ENCODE measurements at regions not wholly inside any gene's neighbourhood (a gene's known extent, or its start where the extent isn't known, plus 50 kb on each side); places are given as distances from the start of the nearest gene placed in this dataset.

DNA sequence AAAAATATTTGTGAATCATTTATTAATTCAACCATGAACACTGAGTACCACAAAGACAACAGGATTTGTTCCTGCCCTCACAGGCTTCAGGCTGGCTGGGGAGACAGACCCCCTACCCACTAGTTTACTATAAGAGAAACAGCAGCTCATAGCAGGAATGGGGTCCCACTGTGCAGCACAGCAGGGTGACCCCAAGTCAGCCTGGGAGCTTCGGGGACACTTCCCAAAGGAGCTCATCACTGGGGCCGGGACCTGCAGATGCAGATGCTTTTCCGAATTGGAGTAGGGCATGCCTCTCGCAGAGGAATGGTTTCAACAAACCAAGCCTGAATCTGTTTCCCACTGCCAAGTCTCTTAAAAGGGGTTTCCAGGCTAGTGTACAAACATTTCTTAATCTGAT is 176.2 kb upstream of the PWP1 start:
- TF ChIP-seq, protein P1, sequence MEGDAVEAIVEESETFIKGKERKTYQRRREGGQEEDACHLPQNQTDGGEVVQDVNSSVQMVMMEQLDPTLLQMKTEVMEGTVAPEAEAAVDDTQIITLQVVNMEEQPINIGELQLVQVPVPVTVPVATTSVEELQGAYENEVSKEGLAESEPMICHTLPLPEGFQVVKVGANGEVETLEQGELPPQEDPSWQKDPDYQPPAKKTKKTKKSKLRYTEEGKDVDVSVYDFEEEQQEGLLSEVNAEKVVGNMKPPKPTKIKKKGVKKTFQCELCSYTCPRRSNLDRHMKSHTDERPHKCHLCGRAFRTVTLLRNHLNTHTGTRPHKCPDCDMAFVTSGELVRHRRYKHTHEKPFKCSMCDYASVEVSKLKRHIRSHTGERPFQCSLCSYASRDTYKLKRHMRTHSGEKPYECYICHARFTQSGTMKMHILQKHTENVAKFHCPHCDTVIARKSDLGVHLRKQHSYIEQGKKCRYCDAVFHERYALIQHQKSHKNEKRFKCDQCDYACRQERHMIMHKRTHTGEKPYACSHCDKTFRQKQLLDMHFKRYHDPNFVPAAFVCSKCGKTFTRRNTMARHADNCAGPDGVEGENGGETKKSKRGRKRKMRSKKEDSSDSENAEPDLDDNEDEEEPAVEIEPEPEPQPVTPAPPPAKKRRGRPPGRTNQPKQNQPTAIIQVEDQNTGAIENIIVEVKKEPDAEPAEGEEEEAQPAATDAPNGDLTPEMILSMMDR (conservative IDR thresholded peaks at IDR 0.05), result no peak
- Histone ChIP-seq H4K8ac (replicated peaks; ENCODE audit: insufficient read length, low read depth, low read length) (no peak overlapping the region), H2BK120ac (ENCODE audit: low read depth, low read length, poor library complexity, severe bottlenecking) (no peak overlapping the region), H3K9me3 (ENCODE audit: control insufficient read depth, low read depth, low read length) (no peaks in the 10 kb centered on the region), H4K20me1 (ENCODE audit: control insufficient read depth, insufficient read depth, insufficient read length) (no peaks in the 10 kb centered on the region), H4K5ac (ENCODE audit: insufficient read length, low read depth, low read length) (no peak overlapping the region), H3K14ac (ENCODE audit: insufficient read depth, low read length) (no peak overlapping the region), H3K23me2 (ENCODE audit: insufficient read length, low read depth, low read length, poor library complexity, severe bottlenecking) (no peaks in the 10 kb centered on the region), H3K23ac (ENCODE audit: insufficient read length, low read depth, low read length) (no peak overlapping the region), H3K79me2 (ENCODE audit: insufficient read depth, low read length) (no peaks in the 10 kb centered on the region), H3K27ac (ENCODE audit: insufficient read length, low read depth, low read length) (no peak overlapping the region), H3K56ac (ENCODE audit: insufficient read length, low read depth, low read length) (no peak overlapping the region), H3K18ac (ENCODE audit: insufficient read length, low read depth, low read length) (no peak overlapping the region), H3K4me2 (ENCODE audit: insufficient read depth, insufficient read length, low read length) (no peak overlapping the region), H2BK12ac (ENCODE audit: insufficient read length, low read depth, low read length) (no peak overlapping the region), H2BK5ac (ENCODE audit: insufficient read length, low read length) (no peak overlapping the region), H3K4ac (ENCODE audit: low read depth, low read length) (no peak overlapping the region), H3K79me1 (ENCODE audit: insufficient read depth, low read depth, low read length, poor library complexity, severe bottlenecking) (no peaks in the 10 kb centered on the region), H3K27me3 (ENCODE audit: insufficient read depth, low read length) (no peaks in the 10 kb centered on the region), H4K91ac (ENCODE audit: insufficient read length, low read depth, low read length) (no peak overlapping the region), H3K4me1 (ENCODE audit: insufficient read depth, low read length) (peaks cover 4% of the 10 kb centered on the region), H2AFZ (ENCODE audit: low read length) (no peak overlapping the region), H2AK5ac (ENCODE audit: insufficient read length, low read length) (no peak overlapping the region), H2BK15ac (ENCODE audit: low read depth, low read length) (no peak overlapping the region), H3T11ph (ENCODE audit: low read length) (no peak overlapping the region), H2BK20ac (ENCODE audit: low read depth, low read length, poor library complexity, severe bottlenecking) (no peak overlapping the region), H3K9ac (ENCODE audit: extremely low read depth, insufficient read length, low read length) (no peak overlapping the region)
- Mint-ChIP-seq H3K27me3 (ENCODE audit: low read depth) (peaks cover 11% of the 10 kb centered on the region), H3K4me1 (peaks cover 11% of the 10 kb centered on the region in 2 experiments), H3K36me3 (ENCODE audit: insufficient read depth in 1 of 3, low read depth in 3 of 3) (no peaks in the 10 kb centered on the region), H3K27ac (no peak overlapping the region), H3K9me3 (no peaks in the 10 kb centered on the region; a peak in 1 of 5 replicates), H3K4me3 (no peak overlapping the region)
- no peak for DNase-seq
- no CpG with 5 or more reads among the region's 4 CpGs for WGBS (ENCODE audit: extremely low coverage, insufficient read length, low lambda C conversion rate)

Data from H9 (cell line).